OCI-LY7 (cell line): ENCODE measurements at regions not wholly inside any gene's neighbourhood (a gene's known extent, or its start where the extent isn't known, plus 50 kb on each side); places are given as distances from the start of the nearest gene placed in this dataset.

Experiments used
- BruUV-seq: library from RNA; stranded (reverse); fragments of 400-500 nt; replicated peaks from 2 replicates; lab custom pipeline; 2021; lab: Mats Ljungman, UMichigan
- CTCF ChIA-PET: fragments of 300-600 bp; sonication (Branson Sonifier 250); formaldehyde crosslinking; loops from one replicate; lab custom pipeline; 2022; ENCODE audit warnings: antibody characterized with exemption; ENCODE audit not compliant: unreplicated experiment; lab: Charles Lee
- POLR2A ChIA-PET: fragments of 300-600 bp; sonication (Branson Sonifier 250); formaldehyde crosslinking; loops from one replicate; lab custom pipeline; 2022; ENCODE audit warnings: antibody characterized with exemption; lab: Charles Lee
- DNase-seq: peaks from one replicate; pipeline ENCODE4 v3.0.0-alpha.2; 2015; ENCODE audit warnings: low spot score
- H2AFZ ChIP-seq: fragments of 200-600 bp; sonication (generic), shearing (Covaris generic); 2 replicates; pipeline ENCODE4 v1.6.1; 2014; ENCODE audit warnings: mild to moderate bottlenecking, antibody characterized with exemption, low read length, moderate library complexity
- H3K27ac ChIP-seq: fragments of 200-600 bp; sonication (generic); 2 replicates; pipeline ENCODE4 v1.5.1; 2014; ENCODE audit warnings: mixed run types, low read depth, mild to moderate bottlenecking, moderate library complexity, low read length, inconsistent platforms; ENCODE audit not compliant: poor library complexity, severe bottlenecking
- H3K36me3 ChIP-seq: fragments of 200-600 bp; sonication (generic); 2 replicates; pipeline ENCODE4 v1.6.1; 2014; ENCODE audit warnings: mild to moderate bottlenecking, antibody characterized with exemption, low read length, moderate library complexity, mixed read lengths; ENCODE audit not compliant: insufficient read depth
- H3K4me1 ChIP-seq: fragments of 200-600 bp; sonication (generic); 2 replicates; pipeline ENCODE4 v1.5.1; 2014; ENCODE audit warnings: mild to moderate bottlenecking, low read length; ENCODE audit not compliant: insufficient read depth, poor library complexity, severe bottlenecking
- H3K4me2 ChIP-seq: fragments of 200-600 bp; sonication (generic); 2 replicates; pipeline ENCODE4 v1.6.1; 2014; ENCODE audit warnings: mild to moderate bottlenecking, low read length
- H3K4me3 ChIP-seq: fragments of 200-600 bp; sonication (generic); 2 replicates; pipeline ENCODE4 v1.5.1; 2014; ENCODE audit warnings: mild to moderate bottlenecking, low read depth, low read length; ENCODE audit not compliant: poor library complexity, severe bottlenecking
- H3K79me2 ChIP-seq: fragments of 200-600 bp; sonication (generic); 2 replicates; pipeline ENCODE4 v1.6.1; 2016; ENCODE audit warnings: low read depth, mild to moderate bottlenecking, low read length, moderate library complexity, mixed read lengths; ENCODE audit not compliant: insufficient read depth
- H3K9me2 ChIP-seq: fragments of 200-600 bp; sonication (generic); 2 replicates; pipeline ENCODE4 v1.6.1; 2016; ENCODE audit warnings: mild to moderate bottlenecking, low read length, mixed read lengths; ENCODE audit not compliant: insufficient read depth
- H3K9me3 ChIP-seq: fragments of 200-600 bp; sonication (generic); 2 replicates; pipeline ENCODE4 v1.6.1; 2014; ENCODE audit warnings: mild to moderate bottlenecking, mixed run types, low read length, mixed read lengths
- H4K20me1 ChIP-seq: fragments of 200-600 bp; sonication (generic); 2 replicates; pipeline ENCODE4 v1.6.1; 2014; ENCODE audit warnings: mild to moderate bottlenecking, antibody characterized with exemption, low read length, moderate library complexity, mixed read lengths; ENCODE audit not compliant: insufficient read depth
- EZH2phosphoT487 ChIP-seq: fragments of 200-600 bp; sonication (generic); IDR thresholded peaks from 2 replicates; pipeline ENCODE4 v1.6.1; 2018; ENCODE audit warnings: low read depth, borderline replicate concordance, mild to moderate bottlenecking, mixed run types, antibody characterized with exemption, low read length, moderate library complexity, mixed read lengths
- intact Hi-C: fragments of 100-400 bp; cut with micrococcal nuclease; formaldehyde crosslinking; loops from one replicate; pipeline ENCODE4 v1.10.0; 2022; ENCODE audit not compliant: unreplicated experiment
- TF ChIP-seq, protein P1 (sequence below): fragments of 200-600 bp; sonication (generic); conservative IDR thresholded peaks from 2 replicates; pipeline ENCODE4 v1.5.1; 2014; ENCODE audit warnings: mild to moderate bottlenecking, antibody characterized with exemption, low read length, moderate library complexity, mixed read lengths

DNA sequence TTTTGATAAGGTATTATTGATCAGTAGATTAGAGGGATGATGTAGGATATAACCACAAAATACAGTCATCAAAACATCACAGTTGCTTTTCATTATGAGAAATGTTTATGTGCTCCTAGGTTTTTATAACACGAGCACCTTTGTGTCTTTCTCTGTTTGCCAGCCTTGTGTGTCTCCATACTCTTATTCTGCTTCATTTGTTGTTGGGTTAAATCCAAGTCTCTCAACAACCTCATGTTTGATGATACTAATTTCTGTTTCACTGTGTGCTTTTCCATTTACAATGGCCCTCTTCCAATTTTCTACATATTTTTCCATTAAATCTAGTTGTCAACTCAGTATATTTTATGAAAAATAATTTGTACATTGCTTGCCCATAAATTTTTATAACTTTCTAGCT, 107.7 kb upstream of the POU2AF2 start:
- Histone ChIP-seq H3K4me2 (no peak overlapping the region), H3K9me3 (no peaks in the 10 kb centered on the region), H3K9me2 (no peaks in the 10 kb centered on the region), H3K36me3 (no peaks in the 10 kb centered on the region), H4K20me1 (no peaks in the 10 kb centered on the region), H3K4me1 (no peaks in the 10 kb centered on the region), H3K79me2 (no peaks in the 10 kb centered on the region), H3K4me3 (no peak overlapping the region), H3K27ac (no peak overlapping the region), H2AFZ (no peak overlapping the region)
- DNase-seq: no peak
- intact Hi-C loops: no loop called here
- no TSS peak for BruUV-seq
- CTCF ChIA-PET: no interaction called here
- POLR2A ChIA-PET: interaction anchor here (1.1 kb wide), 1 partner anchor 10 kb away, joined by 6 read pairs; no protein-coding TSS in a partner anchor
- TF ChIP-seq EZH2phosphoT487: no peak
- TF ChIP-seq, protein P1, sequence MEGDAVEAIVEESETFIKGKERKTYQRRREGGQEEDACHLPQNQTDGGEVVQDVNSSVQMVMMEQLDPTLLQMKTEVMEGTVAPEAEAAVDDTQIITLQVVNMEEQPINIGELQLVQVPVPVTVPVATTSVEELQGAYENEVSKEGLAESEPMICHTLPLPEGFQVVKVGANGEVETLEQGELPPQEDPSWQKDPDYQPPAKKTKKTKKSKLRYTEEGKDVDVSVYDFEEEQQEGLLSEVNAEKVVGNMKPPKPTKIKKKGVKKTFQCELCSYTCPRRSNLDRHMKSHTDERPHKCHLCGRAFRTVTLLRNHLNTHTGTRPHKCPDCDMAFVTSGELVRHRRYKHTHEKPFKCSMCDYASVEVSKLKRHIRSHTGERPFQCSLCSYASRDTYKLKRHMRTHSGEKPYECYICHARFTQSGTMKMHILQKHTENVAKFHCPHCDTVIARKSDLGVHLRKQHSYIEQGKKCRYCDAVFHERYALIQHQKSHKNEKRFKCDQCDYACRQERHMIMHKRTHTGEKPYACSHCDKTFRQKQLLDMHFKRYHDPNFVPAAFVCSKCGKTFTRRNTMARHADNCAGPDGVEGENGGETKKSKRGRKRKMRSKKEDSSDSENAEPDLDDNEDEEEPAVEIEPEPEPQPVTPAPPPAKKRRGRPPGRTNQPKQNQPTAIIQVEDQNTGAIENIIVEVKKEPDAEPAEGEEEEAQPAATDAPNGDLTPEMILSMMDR: no peak

DNA sequence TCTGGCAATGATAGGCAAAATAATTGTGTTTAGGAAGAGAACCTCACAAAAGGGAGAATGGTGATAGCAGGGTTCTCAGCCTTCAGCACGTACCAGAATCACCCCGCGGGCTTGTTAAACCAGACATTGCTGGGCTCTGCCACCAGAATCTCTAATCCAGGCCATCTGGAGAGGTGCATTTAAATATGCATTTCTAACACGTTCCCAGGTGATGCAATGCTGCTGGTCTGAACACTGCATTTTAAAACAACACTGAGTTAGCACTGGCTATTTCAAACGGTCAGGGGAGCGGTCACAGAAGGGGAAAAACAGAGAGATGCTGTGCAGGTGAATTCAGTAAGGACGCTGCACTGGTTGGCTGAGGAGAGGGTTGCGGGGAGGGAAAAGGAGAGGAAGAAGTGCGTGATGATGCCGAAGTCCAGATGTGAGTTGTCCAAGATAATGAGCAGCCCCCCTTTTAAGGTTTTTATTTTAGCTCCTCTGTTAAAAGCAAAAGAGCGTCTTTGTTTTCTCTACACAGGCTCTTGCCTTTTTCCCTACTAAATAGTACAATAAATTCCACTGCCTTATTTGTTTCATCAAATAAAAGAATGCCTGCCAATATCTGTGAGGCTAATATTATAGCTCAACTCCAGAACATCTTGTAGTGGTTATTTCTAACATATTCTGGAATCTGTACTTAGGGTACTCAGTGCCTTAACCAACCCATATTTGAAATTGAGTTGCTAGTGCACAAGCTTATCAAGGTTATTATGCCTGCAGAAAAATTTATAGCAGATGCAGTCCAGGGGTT, 109.6 kb upstream of the POU2AF2 start:
- TF ChIP-seq EZH2phosphoT487: no peak
- TF ChIP-seq, protein P1: no peak
- Histone ChIP-seq H3K4me3 (no peak overlapping the region), H3K4me2 (no peak overlapping the region), H3K79me2 (no peaks in the 10 kb centered on the region), H3K9me2 (no peaks in the 10 kb centered on the region), H3K27ac (no peak overlapping the region), H3K36me3 (no peaks in the 10 kb centered on the region), H4K20me1 (no peaks in the 10 kb centered on the region), H3K9me3 (no peaks in the 10 kb centered on the region), H3K4me1 (no peaks in the 10 kb centered on the region), H2AFZ (no peak overlapping the region)
- DNase-seq: no peak
- POLR2A ChIA-PET: interaction anchor here (0.5 to 1.1 kb wide), 6 partner anchors 9 to 1345 kb away, joined by 3 read pairs; no protein-coding TSS in a partner anchor
- CTCF ChIA-PET: no interaction called here
- no TSS peak for BruUV-seq
- intact Hi-C loops: no loop called here

DNA sequence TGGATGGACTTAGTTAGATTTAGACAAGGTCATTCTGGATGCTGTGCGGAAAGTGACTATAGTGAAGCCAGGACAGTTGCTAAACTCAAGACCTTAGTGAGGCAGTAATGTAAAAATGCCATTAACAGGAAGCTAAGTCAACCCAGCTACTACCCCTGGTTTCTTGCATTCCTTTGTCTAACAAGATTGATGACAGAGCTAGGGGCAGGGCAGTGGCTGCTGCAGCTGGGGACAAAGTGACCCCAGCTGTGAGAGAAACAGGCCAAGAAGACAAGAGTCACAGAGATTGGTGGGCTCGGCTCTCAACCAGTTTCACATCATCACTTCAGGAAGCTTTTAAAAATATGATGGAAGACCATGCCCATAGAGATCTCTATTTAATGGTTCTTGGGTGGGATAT, 110.4 kb upstream of the POU2AF2 start:
- BruUV-seq: no TSS peak
- intact Hi-C loops: no loop called here
- POLR2A ChIA-PET: interaction anchor here (0.6 to 1.1 kb wide), 3 partner anchors 10 to 104 kb away, joined by 3 read pairs; no protein-coding TSS in a partner anchor
- Histone ChIP-seq H3K4me1 (no peaks in the 10 kb centered on the region), H4K20me1 (no peaks in the 10 kb centered on the region), H3K9me3 (no peaks in the 10 kb centered on the region), H3K4me3 (no peak overlapping the region), H3K79me2 (no peaks in the 10 kb centered on the region), H3K9me2 (no peaks in the 10 kb centered on the region), H3K4me2 (no peak overlapping the region), H3K36me3 (no peaks in the 10 kb centered on the region), H2AFZ (no peak overlapping the region), H3K27ac (no peak overlapping the region)
- CTCF ChIA-PET: no interaction called here
- no peak for DNase-seq
- no peak for TF ChIP-seq EZH2phosphoT487
- TF ChIP-seq, protein P1: no peak
